ENCODE measurements at regions not wholly inside any gene's neighbourhood (a gene's known extent, or its start where the extent isn't known, plus 50 kb on each side); places are given as distances from the start of the nearest gene placed in this dataset.

GRCh38 chr7:27367179-27367932, 124.8 kb downstream of the EVX1 start:
- DNase-seq: no peak

- DNase-seq: no peak
Measured at GRCh38 chr7:27367933-27368549, 125.4 kb downstream of the EVX1 start.

GRCh38 chr7:27374958-27375841, 132.6 kb downstream of the EVX1 start:
- DNase-seq: no peak

- no peak for DNase-seq
Measured at GRCh38 chr7:27375958-27376357, 133.4 kb downstream of the EVX1 start.

GRCh38 chr7:27377988-27378387, 135.4 kb downstream of the EVX1 start:
- DNase-seq: no peak

GRCh38 chr7:27382307-27382706, 139.7 kb downstream of the EVX1 start:
- no peak for DNase-seq

GRCh38 chr7:27386581-27386980, 144.0 kb downstream of the EVX1 start:
- DNase-seq: no peak

- DNase-seq: no peak
Measured at GRCh38 chr7:27387864-27388263, 145.3 kb downstream of the EVX1 start.

GRCh38 chr7:27388561-27388960, 146.0 kb downstream of the EVX1 start:
- no peak for DNase-seq

- no peak for DNase-seq
Measured at GRCh38 chr7:27389496-27389895, 146.9 kb downstream of the EVX1 start.

- no peak for DNase-seq
Measured at GRCh38 chr7:27392477-27392876, 149.9 kb downstream of the EVX1 start.

- no peak for DNase-seq
Measured at GRCh38 chr7:27394871-27395270, 152.3 kb downstream of the EVX1 start.

- no peak for DNase-seq
Measured at GRCh38 chr7:27395626-27396025, 153.0 kb downstream of the EVX1 start.

GRCh38 chr7:27397503-27397902, 154.9 kb downstream of the EVX1 start:
- DNase-seq: no peak

GRCh38 chr7:27398851-27399250, 156.2 kb downstream of the EVX1 start:
- no peak for DNase-seq

GRCh38 chr7:27399791-27400567, 157.4 kb downstream of the EVX1 start:
- DNase-seq: no peak

- no peak for DNase-seq
Measured at GRCh38 chr7:27405780-27406179, 163.2 kb downstream of the EVX1 start.

GRCh38 chr7:27409311-27409710, 166.7 kb downstream of the EVX1 start:
- no peak for DNase-seq

- no peak for DNase-seq
Measured at GRCh38 chr7:27409776-27410175, 167.2 kb downstream of the EVX1 start.

- no peak for DNase-seq
Measured at GRCh38 chr7:27410812-27411544, 168.4 kb downstream of the EVX1 start.

GRCh38 chr7:27412164-27412563, 169.6 kb downstream of the EVX1 start:
- no peak for DNase-seq

- no peak for DNase-seq
Measured at GRCh38 chr7:27418541-27418940, 175.9 kb downstream of the EVX1 start.
